DMS53 treated with DMSO at 0.1 percent for 48 hours (cell line): ENCODE measurements at regions not wholly inside any gene's neighbourhood (a gene's known extent, or its start where the extent isn't known, plus 50 kb on each side); places are given as distances from the start of the nearest gene placed in this dataset.
A peak's percentile ranks its signal among the peaks of the same experiment; 100 is the strongest.
"Not testable (repeated sequence)": the region's sequence is repeated elsewhere in the genome, so short reads cannot be mapped to it uniquely, and the experiment has no call there.

Source experiments
- DNase-seq: peaks from one replicate; lab custom pipeline; 2025; ENCODE audit not compliant: unreplicated experiment; lab: John Stamatoyannopoulos, UW

DNA sequence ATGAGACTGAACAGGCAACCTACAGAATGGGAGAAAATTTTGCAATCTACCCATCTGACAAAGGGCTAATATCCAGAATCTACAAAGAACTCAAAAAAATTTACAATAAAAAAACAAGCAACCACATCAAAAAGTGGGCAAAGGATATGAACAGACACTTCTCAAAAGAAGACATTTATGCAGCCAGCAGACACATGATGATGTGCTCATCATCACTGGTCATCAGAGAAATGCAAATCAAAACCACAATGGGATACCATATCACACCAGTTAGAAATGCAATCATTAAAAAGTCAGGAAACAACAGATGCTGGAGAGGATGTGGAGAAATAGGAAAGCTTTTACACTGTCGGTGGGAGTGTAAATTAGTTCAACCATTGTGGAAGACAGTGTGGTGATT, 51.7 kb upstream of the PAXBP1 start:
- DNase-seq, result not testable (repeated sequence)

GRCh38 chr21:32824950-32825349, 53.4 kb upstream of the PAXBP1 start:
- no peak for DNase-seq

GRCh38 chr21:32826329-32827167, 55.0 kb upstream of the PAXBP1 start:
- peak; percentile 21 for DNase-seq

DNA sequence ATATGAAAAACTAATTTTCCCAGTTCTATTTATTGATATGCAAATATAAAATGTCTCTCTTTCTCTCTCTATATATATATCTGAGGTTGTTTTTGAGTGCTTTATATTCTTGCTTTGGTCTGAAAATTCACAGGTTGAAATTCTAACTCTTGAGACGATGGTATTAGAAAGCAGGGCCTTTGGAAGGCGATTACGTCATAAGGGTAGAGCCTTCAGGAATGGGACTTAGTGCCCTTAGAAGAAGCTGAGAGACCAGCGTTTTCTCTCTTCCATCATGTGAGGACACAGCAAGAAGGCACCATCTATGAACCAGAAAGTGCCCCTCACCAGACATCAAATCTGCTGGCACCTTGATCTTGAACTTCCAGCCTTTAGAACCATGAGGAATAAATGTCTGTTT, 57.4 kb upstream of the PAXBP1 start:
- no peak for DNase-seq

GRCh38 chr21:32829504-32829903, 57.9 kb upstream of the PAXBP1 start:
- DNase-seq, result no peak

GRCh38 chr21:32831779-32832178, 60.2 kb upstream of the PAXBP1 start:
- DNase-seq, result not testable (repeated sequence)

GRCh38 chr21:32834211-32834915, 62.8 kb upstream of the PAXBP1 start:
- DNase-seq, result no peak

GRCh38 chr21:32834916-32835235, 63.3 kb upstream of the PAXBP1 start:
- no peak for DNase-seq

GRCh38 chr21:32842146-32842545, 70.6 kb upstream of the PAXBP1 start:
- no peak for DNase-seq

DNA sequence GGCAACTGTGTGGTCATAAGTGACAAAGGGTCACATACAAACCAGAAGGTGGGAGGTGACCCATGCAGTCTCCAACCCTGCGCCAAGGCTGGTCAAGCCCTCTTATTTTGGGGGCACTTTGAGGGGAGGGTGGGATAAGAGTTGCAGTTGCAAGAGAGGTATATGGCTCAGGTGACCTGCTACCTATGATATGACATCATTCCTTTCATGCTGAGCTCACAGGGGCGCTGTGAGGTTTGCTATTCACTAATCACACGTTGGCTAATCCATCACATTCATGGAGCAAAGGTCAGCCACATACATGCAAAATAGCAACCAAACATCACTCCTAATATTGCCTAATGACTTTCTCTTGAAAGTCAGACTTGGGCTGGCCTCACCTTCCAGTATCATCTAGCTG, 72.0 kb upstream of the PAXBP1 start:
- DNase-seq, result no peak

DNA sequence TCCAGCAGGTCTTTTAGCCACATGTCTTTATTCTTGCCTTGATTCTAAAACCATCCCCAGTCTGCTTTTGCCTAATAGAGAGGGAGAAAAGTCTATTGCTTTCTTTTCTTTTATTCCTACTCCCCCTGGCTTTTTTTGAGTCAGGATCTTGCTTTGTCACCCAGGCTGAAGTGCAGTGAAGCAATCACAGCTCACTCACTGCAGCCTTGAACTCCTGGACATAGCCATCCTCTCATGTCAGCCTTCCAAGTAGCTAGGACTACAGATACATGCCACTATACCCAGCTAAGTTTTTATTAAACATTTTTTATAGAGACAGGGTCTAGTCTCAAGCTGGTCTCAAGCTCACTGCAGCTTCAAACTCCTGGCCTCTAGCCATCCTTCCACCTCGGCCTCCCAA, 72.5 kb upstream of the PAXBP1 start:
- no peak for DNase-seq

DNA sequence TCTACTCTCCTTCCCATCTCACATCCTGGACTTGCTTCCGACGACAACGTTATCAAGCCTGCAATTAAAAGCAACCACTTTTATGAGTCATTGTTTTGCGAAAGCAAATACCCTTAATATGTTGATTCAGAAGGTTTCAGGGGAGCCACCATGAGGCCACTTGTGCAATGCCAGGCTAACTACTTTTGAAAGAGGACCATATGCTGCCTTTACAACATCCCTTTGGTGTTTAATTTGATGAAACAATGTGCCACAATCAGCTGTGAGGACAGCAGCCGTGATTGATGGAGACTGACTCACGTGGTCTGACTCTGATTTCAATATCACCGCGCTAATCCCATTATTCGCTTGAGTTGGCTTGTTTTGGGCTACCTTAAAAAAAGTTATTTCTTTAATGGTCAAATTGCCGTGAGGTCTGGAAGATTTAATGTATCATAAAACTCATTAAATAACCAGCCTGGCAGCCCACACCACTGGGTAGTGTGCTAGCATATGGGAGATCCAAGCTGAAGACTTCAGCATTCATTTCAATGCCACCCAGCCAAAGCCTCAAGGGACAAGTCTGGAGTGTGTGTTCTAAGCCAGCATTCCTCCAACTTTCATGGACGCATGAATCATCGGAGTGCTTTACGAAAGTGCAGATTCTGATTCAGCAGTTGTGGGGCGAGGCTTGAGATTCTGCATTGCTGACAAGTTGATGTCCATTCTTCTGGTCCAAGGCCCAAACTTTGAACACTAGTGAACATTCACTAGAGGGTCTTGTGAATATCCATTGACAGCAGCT, 73.3 kb upstream of the PAXBP1 start:
- DNase-seq, result peak; percentile 3

DNA sequence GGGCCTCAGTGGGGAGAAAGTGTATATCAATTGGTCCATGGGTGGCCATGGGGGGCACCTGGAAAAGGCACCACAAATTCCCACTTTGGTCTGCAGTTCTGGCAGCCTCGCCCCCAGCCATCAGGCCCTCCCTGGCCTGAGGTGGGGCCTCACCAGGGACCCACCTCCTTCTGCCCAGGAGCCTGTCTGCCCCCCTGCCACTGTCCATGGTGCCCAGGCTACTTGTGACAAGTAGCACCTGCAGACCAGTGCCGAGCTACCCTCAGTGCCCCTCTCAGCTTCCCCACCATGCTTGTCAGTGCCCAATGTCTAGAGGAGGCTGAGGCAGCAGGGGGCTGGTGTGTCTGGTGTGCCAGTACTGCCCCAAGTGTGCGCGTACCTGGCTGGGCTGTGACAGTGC, 87.1 kb upstream of the PAXBP1 start:
- DNase-seq, result no peak

DNA sequence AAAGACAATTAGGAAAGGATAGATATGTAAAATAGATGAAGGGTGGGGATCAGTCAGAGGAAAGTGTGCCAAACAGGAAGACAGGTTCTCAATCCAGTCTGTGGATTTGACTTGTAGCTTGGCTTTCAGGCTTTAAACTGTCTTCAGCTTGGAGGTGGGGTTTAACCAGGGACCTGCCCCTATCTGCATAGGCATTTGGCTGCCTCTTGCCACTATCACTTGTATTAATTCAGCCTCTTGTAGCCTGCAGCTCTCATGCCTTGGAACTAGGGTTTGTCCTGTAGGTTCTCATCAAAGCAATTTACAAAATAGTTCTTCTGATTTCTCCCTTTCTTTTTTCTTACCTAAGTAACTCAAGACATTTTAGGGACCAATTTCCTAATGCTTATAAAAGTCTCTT, 88.8 kb upstream of the PAXBP1 start:
- DNase-seq, result no peak

DNA sequence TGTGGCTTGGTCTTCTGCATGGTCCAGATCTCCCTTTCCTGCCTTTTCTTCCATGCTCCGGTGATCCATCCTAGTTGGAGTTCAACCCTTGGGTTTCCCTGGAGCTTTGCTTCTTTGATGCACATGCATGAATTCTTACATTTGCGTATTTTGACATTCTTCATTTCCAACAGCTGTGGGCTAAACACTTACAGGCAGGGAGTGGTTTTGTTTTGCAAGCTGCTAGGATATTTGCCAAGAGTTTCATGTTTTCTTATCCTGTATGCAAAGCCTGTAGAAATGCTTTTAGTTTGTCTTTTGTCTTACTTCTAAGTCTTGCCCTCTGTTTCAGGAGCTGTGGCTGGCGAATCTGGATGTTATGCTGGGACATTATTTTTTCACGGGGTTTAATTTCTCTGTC, 90.3 kb upstream of the PAXBP1 start:
- DNase-seq, result no peak

DNA sequence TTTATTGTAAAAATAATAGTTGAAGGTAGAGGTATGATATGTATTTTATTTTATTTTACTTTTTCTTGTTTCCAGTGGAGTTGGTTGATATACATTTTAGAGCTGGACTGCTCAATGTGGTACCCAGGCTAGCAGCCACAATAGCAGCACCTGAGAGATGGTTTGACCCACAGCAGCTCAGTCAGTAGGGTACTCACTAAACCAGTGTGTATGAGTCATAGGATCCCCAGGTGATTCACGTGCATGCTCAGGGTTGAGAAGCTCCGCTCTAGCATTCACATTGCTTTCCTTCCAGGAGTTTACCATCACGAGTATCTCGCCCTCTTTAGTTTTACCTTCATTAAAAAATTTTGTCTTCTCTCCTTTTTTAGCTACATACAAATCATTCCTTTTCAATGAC, 96.0 kb upstream of the PAXBP1 start:
- DNase-seq, result no peak

DNA sequence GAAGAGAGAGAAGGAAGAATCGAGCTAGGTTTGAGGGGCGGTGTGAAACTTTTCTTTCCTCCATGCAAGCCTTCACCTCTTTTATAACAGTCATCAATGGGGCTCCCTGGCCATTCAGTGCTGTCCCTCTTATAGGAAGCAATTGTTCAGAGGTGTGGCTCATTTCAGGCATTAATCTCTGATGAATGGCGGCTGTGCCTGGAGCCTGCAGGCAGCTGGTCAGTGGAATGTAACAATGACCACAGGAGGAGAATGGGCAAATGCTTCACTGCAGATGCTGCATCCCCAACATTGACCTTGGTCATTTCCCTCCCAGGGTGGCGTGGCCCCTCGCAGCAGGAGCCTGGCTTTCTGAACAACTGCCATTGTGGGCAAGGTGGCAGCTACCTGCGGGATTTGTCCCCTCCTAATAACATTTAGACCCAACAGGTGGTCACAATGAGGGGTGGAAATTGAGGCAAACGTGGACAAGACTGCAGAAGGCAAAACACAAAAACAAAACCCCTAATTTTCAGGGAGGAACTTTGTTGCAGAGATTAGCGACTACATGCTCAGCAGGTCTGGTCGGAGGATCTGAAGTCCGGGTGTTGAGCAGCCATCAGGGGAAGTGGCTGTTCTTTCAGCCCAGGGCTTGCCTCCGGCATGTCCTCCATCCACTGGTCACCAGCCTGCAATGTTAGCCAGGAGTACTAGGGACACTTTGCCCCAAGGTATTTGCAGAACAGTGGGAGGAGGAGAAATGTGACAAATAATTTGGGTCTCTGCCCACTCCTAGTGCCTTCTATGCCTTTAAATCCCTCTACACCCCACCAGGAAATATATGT, 97.3 kb upstream of the PAXBP1 start:
- DNase-seq, result no peak

GRCh38 chr21:32869459-32869858, 97.9 kb upstream of the PAXBP1 start:
- no peak for DNase-seq

DNA sequence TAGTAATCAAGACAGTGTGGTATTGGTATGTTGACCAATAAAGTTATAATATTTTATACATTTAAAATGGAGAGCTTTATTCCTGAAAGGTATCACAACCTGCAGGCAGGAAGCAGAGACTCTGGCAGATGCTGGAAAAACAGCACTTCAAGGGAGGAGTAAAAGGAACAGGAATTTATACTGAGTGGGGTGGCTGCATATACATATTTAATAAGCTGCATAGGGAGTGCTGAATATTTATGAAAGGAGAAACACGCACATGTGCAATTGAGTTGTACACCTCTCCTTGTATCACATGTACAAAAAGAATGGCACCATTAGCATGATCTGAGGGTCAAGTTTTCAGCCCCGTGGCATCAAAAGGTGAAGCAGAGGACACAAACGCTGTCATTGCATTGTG, 104.9 kb upstream of the PAXBP1 start:
- DNase-seq, result no peak

- DNase-seq, result not testable (repeated sequence)
Observed at GRCh38 chr21:32877888-32878287, 106.3 kb upstream of the PAXBP1 start.

GRCh38 chr21:32878661-32879060, 107.1 kb upstream of the PAXBP1 start:
- DNase-seq, result no peak
